ENCODE measurements at regions not wholly inside any gene's neighbourhood (a gene's known extent, or its start where the extent isn't known, plus 50 kb on each side); places are given as distances from the start of the nearest gene placed in this dataset.

DNA sequence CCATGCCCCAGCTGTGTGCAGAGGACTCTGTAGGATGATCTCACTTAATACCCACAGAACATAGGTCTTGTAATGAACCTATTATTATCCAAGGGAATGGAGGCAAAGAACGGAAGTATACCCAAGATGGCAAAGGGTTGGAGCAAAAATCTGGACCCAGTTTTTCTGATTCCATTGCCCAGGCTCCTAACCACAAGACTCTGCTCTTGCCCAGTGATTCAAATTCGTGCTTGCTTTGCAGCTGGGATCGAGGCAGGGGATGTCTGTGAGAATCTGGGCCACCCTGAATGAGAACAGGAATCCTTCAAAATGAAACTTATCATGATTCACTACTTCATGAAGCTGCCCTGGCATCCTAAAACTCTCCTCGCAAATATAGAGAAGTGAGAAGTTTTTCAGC, 97.5 kb upstream of the KCNJ6 start (continued):
- TF ChIP-seq, protein P1, sequence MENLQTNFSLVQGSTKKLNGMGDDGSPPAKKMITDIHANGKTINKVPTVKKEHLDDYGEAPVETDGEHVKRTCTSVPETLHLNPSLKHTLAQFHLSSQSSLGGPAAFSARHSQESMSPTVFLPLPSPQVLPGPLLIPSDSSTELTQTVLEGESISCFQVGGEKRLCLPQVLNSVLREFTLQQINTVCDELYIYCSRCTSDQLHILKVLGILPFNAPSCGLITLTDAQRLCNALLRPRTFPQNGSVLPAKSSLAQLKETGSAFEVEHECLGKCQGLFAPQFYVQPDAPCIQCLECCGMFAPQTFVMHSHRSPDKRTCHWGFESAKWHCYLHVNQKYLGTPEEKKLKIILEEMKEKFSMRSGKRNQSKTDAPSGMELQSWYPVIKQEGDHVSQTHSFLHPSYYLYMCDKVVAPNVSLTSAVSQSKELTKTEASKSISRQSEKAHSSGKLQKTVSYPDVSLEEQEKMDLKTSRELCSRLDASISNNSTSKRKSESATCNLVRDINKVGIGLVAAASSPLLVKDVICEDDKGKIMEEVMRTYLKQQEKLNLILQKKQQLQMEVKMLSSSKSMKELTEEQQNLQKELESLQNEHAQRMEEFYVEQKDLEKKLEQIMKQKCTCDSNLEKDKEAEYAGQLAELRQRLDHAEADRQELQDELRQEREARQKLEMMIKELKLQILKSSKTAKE (IDR thresholded peaks at IDR 0.05; ENCODE audit: low read depth, poor library complexity, severe bottlenecking), result no peak
- TF ChIP-seq SMARCA5 (IDR thresholded peaks at IDR 0.05) (no peak), RCOR1 (conservative IDR thresholded peaks at IDR 0.05; ENCODE audit: low read depth, low read length) (no peak), CEBPB (IDR thresholded peaks at IDR 0.05; ENCODE audit: borderline replicate concordance in 1 of 2, low read depth in 2 of 2, low read length in 2 of 2) (no peak), CHD4 (IDR thresholded peaks at IDR 0.05) (no peak), SRF (IDR thresholded peaks at IDR 0.05; ENCODE audit: low read depth in 2 of 2, low read length in 2 of 2) (no peak), ETV6 (conservative IDR thresholded peaks at IDR 0.05 in 1 of 2, IDR thresholded peaks at IDR 0.05 in 1 of 2; ENCODE audit: borderline replicate concordance in 1 of 2, low read depth in 1 of 2) (no peak)

DNA sequence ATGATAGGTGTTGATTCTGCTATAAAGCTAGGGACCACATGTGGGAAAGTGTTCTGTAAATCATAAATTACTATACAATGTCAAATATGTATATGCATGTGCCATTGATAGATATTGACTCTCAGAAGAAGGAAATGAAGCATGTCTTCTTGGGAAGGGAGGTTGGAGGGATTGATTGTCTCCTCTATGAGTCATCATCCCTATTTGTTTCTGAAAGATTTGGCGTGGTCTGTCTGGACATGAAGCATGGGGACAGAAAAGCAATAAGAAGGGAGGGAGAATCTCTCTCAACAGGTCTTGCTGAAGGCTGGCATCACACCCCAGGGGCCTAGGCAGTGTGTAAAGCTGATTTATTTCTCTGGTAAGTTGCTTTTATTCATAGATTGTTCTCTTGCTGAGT, 98.0 kb upstream of the KCNJ6 start:
- BruUV-seq (replicated peaks), result no TSS peak
- Histone ChIP-seq H3K4me1 (ENCODE audit: control insufficient read depth, insufficient read depth, low read length) (no peaks in the 10 kb centered on the region), H3K79me2 (ENCODE audit: control insufficient read depth, insufficient read depth, low read length) (no peaks in the 10 kb centered on the region), H3K4me2 (ENCODE audit: control insufficient read depth, insufficient read depth) (no peak overlapping the region), H3K27me3 (replicated peaks in 1 of 2; ENCODE audit: control insufficient read depth in 2 of 2, insufficient read depth in 2 of 2, low read length in 1 of 2) (no peaks in the 10 kb centered on the region; a peak in 1 of 4 replicates), H3K9me3 (replicated peaks; ENCODE audit: control insufficient read depth, insufficient read depth, low read length) (no peaks in the 10 kb centered on the region), H2AFZ (ENCODE audit: control insufficient read depth, low read depth, low read length) (no peak overlapping the region), H3K27ac (ENCODE audit: control insufficient read depth, insufficient read depth) (no peak overlapping the region), H4K20me1 (ENCODE audit: control insufficient read depth, insufficient read depth) (no peaks in the 10 kb centered on the region), H3K36me3 (ENCODE audit: control insufficient read depth in 2 of 2, insufficient read depth in 2 of 2, low read length in 1 of 2) (no peaks in the 10 kb centered on the region), H3K4me3 (no peak overlapping the region), H3K9ac (ENCODE audit: control insufficient read depth, insufficient read depth, low read length) (no peak overlapping the region)
- ChIA-PET CTCF (interaction anchor here (0.6 kb wide), 1 partner anchor 15 kb away, joined by 3 read pairs; no protein-coding TSS in a partner anchor), SMC1A (ENCODE audit: uncharacterized antibody, unreplicated experiment) (no interaction called here), RAD21 (ENCODE audit: unreplicated experiment) (no interaction called here), POLR2A (no interaction called here)
- no peak for DNase-seq (ENCODE audit: low read depth, low spot score)
- intact Hi-C loops (cut with micrococcal nuclease; ENCODE audit: unreplicated experiment) (no loop called here), in situ Hi-C loops (cut with MboI) (no loop called here)
- FAIRE-seq, result no peak
- ATAC-seq, result no peak
- 0% methylated on average over 1 of the region's 1 CpG for WGBS (ENCODE audit: insufficient coverage, insufficient replicate concordance, low lambda C conversion rate, missing lambda C conversion rate)
- TF ChIP-seq MXI1 (IDR thresholded peaks at IDR 0.05; ENCODE audit: low read depth, low read length), result no peak
- TF ChIP-seq, protein P2, sequence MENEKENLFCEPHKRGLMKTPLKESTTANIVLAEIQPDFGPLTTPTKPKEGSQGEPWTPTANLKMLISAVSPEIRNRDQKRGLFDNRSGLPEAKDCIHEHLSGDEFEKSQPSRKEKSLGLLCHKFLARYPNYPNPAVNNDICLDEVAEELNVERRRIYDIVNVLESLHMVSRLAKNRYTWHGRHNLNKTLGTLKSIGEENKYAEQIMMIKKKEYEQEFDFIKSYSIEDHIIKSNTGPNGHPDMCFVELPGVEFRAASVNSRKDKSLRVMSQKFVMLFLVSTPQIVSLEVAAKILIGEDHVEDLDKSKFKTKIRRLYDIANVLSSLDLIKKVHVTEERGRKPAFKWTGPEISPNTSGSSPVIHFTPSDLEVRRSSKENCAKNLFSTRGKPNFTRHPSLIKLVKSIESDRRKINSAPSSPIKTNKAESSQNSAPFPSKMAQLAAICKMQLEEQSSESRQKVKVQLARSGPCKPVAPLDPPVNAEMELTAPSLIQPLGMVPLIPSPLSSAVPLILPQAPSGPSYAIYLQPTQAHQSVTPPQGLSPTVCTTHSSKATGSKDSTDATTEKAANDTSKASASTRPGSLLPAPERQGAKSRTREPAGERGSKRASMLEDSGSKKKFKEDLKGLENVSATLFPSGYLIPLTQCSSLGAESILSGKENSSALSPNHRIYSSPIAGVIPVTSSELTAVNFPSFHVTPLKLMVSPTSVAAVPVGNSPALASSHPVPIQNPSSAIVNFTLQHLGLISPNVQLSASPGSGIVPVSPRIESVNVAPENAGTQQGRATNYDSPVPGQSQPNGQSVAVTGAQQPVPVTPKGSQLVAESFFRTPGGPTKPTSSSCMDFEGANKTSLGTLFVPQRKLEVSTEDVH (IDR thresholded peaks at IDR 0.05; ENCODE audit: low read depth, partially characterized antibody), result no peak
- no peak for TF ChIP-seq POU2F2 (IDR thresholded peaks at IDR 0.05; ENCODE audit: borderline replicate concordance, low read depth, low read length)
- TF ChIP-seq SMARCA5 (IDR thresholded peaks at IDR 0.05), result no peak
- no peak for TF ChIP-seq JUNB (IDR thresholded peaks at IDR 0.05)
- TF ChIP-seq, protein P1 (IDR thresholded peaks at IDR 0.05; ENCODE audit: low read depth, poor library complexity, severe bottlenecking), result no peak
- TF ChIP-seq MTA3 (IDR thresholded peaks at IDR 0.05; ENCODE audit: borderline replicate concordance, low read length), result no peak
- no peak for TF ChIP-seq ZNF622 (IDR thresholded peaks at IDR 0.05)
